ENCODE measurements at regions not wholly inside any gene's neighbourhood (a gene's known extent, or its start where the extent isn't known, plus 50 kb on each side); places are given as distances from the start of the nearest gene placed in this dataset.

GRCh38 chr6:2468601-2468955 is 223.2 kb upstream of the GMDS start:
- TF ChIP-seq CTCF (IDR thresholded peaks at IDR 0.05) (no peak), POLR2A (IDR thresholded peaks at IDR 0.05) (no peak)
